Fibroblast of villous mesenchyme (primary cell): ENCODE measurements at regions not wholly inside any gene's neighbourhood (a gene's known extent, or its start where the extent isn't known, plus 50 kb on each side); places are given as distances from the start of the nearest gene placed in this dataset.

ENCODE experiments used
- DNase-seq: peaks from one replicate; pipeline ENCODE4 v3.0.0-alpha.2; 2010; ENCODE audit warnings: low read depth
- H3K4me3 ChIP-seq: 2 replicates; pipeline ENCODE4 v1.5.1; 2011; ENCODE audit warnings: low read depth, mild to moderate bottlenecking, low read length
- TF ChIP-seq, protein P1 (sequence below): IDR thresholded peaks from 2 replicates; pipeline ENCODE4 v1.5.1; 2012; ENCODE audit warnings: low read depth, mild to moderate bottlenecking, low read length; ENCODE audit not compliant: insufficient read depth

GRCh38 chr6:168244961-168245551, 74.5 kb downstream of the DACT2 start:
- TF ChIP-seq, protein P1, sequence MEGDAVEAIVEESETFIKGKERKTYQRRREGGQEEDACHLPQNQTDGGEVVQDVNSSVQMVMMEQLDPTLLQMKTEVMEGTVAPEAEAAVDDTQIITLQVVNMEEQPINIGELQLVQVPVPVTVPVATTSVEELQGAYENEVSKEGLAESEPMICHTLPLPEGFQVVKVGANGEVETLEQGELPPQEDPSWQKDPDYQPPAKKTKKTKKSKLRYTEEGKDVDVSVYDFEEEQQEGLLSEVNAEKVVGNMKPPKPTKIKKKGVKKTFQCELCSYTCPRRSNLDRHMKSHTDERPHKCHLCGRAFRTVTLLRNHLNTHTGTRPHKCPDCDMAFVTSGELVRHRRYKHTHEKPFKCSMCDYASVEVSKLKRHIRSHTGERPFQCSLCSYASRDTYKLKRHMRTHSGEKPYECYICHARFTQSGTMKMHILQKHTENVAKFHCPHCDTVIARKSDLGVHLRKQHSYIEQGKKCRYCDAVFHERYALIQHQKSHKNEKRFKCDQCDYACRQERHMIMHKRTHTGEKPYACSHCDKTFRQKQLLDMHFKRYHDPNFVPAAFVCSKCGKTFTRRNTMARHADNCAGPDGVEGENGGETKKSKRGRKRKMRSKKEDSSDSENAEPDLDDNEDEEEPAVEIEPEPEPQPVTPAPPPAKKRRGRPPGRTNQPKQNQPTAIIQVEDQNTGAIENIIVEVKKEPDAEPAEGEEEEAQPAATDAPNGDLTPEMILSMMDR: no peak
- H3K4me3 ChIP-seq: no peak overlapping the region
- DNase-seq: no peak

DNA sequence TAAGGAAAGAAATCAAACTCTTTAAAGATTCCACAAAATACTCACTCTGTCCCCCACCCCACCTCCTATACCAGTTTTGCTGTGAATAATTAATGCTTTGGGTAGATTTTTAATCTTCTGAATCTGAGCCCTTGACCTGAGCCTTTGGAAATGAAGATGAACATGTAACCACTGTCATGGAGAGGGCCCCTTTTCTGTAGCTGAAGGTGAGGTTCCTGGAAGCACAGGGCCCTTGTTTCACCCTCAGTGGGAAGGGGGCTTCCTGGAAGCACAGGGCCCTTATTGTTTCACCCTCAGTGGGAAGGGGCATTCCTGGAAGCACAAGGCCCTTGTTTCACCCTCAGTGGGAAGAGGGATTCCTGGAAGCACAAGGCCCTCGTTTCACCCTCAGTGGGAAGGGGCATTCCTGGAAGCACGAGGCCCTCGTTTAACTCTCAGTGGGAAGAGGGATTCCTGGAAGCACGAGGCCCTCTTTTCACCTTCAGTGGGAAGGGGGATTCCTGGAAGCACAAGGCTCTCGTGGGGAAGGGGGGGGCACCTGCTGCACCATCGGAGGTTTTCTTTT, 75.7 kb downstream of the DACT2 start:
- no peak for DNase-seq
- H3K4me3 ChIP-seq: no peak overlapping the region
- TF ChIP-seq, protein P1: no peak

- TF ChIP-seq, protein P1: no peak
- no peak for DNase-seq
- no peak overlapping the region for H3K4me3 ChIP-seq
Observed at GRCh38 chr6:168242940-168243225, 76.7 kb downstream of the DACT2 start.

DNA sequence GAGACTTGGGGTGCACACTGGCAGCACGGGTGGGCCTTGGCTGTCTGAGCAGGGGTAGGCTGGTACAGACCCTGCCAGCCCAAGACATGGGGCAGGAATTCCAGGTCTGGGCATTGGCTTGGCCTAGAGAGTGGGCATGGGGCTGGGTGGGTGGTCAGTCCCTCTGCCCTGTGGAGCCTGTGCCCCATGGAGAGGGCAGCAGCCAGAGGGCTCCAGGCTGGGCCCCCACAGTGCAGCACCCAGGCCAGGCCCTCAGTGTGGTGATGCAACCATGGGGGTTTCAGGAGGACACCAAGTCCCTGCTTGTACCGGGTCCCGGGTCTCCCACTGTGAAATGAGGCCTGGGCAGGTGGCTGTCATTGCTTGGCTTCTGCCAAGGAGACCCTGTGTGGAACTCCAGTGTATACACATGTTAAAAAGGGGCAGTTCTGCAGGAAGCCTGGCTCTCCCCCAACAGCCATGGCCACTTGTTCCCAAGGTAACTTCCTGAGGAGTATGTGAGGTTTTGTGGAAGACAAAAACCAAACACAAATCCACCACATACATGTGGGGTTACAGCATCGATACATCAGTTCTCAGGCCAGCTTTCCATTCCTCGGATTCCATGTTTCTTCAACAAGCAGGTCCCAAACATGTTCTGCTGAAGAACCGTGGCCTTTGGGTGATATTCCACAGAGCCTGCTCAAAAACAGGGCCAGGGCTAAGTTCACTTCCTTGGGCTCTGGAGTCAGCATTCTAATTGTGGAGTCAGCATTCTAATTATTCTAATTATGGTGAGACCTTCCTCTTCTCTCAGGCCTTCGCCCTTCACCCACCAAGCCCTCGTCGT, 77.3 kb downstream of the DACT2 start:
- H3K4me3 ChIP-seq: no peak overlapping the region
- DNase-seq: no peak
- TF ChIP-seq, protein P1: no peak

GRCh38 chr6:168240160-168240559, 79.4 kb downstream of the DACT2 start:
- DNase-seq: no peak
- TF ChIP-seq, protein P1: no peak
- H3K4me3 ChIP-seq: no peak overlapping the region

GRCh38 chr6:168239044-168239773, 80.4 kb downstream of the DACT2 start:
- H3K4me3 ChIP-seq: no peak overlapping the region
- TF ChIP-seq, protein P1: no peak
- DNase-seq: no peak
